Activated T-cell treated with anti-CD3 and anti-CD28 coated beads for 48 hours (primary cell): ENCODE measurements at regions not wholly inside any gene's neighbourhood (a gene's known extent, or its start where the extent isn't known, plus 50 kb on each side); places are given as distances from the start of the nearest gene placed in this dataset.

Experiments used
- DNase-seq: peaks from one replicate; pipeline ENCODE4 v3.0.0-alpha.2; 2020; ENCODE audit warnings: low read depth

DNA sequence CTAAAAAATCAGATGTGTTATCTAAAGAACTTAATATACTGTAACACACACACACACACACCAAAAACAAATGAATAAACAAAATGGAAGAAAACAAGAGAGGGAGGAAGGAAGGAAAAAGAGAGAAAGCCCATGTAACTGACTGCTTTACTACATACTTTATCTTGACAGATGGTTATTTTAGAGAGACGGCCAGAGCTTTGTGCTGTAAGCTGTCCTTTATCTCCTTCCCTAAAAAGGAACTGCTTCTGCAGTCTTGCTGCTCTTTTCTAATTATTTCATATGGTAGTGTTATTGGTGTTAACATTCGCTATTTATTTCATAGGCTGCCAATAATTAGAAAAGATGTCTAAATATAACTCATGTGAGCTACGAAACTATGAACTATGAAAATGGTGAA, 1384.6 kb downstream of the MRPL39 start:
- DNase-seq = no peak

GRCh38 chr21:24220446-24220845, 1386.8 kb downstream of the MRPL39 start:
- DNase-seq = no peak

DNA sequence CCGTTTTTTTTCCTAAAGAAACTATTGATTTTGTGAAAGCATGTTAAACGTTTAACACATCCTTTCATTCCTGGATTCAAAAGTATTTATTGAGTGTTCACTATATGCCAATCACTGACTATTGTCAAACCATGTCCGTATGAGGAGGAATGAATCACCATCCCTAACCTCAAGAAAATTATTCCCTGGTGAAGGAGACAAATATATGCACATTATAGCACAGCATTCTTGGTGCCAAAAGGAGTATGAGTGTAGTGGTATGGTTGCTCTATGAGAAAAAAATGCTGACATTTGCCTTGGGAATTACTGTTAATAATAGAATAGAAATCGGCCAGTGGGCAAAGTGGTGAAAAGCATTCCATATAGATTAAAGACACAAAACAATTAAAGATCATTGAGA, 1390.1 kb downstream of the MRPL39 start:
- no peak for DNase-seq

- DNase-seq = no peak
Observed at GRCh38 chr21:24210130-24210529, 1397.2 kb downstream of the MRPL39 start.

GRCh38 chr21:24208562-24209260, 1398.6 kb downstream of the MRPL39 start:
- no peak for DNase-seq

GRCh38 chr21:24205319-24205718, 1402.0 kb downstream of the MRPL39 start:
- no peak for DNase-seq

- no peak for DNase-seq
Observed at GRCh38 chr21:24204641-24205040, 1402.6 kb downstream of the MRPL39 start.

- no peak for DNase-seq
Observed at GRCh38 chr21:24200052-24200451, 1407.2 kb downstream of the MRPL39 start.

- DNase-seq = no peak
Observed at GRCh38 chr21:24197923-24198322, 1409.4 kb downstream of the MRPL39 start.

DNA sequence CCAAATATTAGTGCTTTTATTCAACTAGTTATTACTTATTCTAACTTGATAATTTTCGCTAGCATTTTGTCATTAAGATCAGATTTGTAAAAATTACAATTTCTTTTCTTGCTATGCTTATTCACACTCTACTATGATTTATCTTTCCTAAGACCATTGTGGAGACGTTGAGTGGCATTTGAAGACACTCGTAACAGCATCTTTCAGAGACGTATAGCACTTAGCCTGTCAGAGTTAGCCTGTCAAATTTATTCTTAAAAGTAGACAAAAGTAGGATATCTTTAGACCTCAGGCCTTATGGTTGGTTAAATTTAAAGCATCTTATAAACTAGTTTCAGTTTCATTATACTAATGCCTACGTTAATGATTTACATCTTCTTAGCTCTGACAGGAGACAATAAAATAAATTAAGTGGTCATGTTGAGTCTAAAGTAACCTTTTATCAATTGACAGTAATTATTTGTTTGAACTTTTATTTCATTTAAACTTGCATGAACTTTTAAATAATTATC, 1410.1 kb downstream of the MRPL39 start:
- DNase-seq = no peak

- DNase-seq = no peak
Observed at GRCh38 chr21:24188506-24188905, 1418.8 kb downstream of the MRPL39 start.

DNA sequence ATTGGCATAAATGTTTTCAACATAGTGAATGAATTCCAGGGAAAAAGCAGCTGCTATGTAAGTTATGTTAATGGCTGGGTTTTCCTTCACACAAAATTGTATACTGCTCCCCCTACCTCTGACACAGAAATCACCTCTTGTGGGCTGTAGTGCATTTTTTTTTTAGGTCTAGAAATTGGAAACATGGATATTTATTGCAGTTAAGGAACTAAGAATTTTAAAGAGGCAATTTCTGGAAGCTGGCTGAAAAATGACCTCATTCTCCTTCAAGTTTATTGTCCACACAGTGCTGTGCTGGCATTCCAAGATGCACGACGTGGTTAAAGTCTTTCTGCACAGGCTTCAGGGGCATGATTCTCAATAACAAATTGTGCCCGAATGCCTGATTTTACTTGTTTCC, 1424.2 kb downstream of the MRPL39 start:
- no peak for DNase-seq

GRCh38 chr21:24179110-24179509, 1428.2 kb downstream of the MRPL39 start:
- DNase-seq = no peak

DNA sequence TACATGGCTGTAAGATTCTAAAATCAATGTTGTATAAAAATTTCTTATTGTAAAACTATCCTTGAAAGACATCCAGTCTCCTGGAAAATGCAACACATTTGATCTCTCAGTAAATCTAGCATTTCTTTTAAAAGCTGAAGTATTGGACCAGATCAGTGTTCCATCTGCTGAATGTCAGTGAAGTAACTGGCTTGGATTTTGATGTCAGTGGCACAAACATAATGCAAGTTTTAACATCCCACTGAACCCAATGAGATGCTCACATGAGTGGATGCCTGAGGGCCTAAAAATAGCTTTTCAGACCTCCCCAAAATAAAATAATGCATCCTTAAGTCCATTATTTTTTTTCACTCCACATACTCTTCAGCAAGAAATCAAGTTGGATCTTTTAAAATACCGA, 1432.2 kb downstream of the MRPL39 start:
- no peak for DNase-seq

DNA sequence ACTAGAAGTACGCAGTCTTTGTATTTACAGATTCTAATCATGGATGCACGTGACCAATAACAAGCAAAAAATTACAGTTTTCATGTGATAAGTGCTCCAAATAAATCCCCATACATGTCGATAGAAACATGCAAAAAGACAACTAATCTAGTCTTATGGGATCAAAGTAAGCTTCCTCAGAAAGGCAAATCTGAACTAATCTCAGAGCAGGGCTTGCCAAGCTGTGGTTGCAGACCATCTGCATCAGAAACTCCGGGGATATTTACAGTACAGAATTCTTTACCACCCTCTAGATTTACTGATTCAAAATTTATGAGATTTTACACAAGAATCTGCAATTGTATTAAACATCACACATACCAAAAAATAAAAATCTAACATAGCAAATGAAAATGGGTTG, 1435.5 kb downstream of the MRPL39 start:
- no peak for DNase-seq

GRCh38 chr21:24163539-24163938, 1443.7 kb downstream of the MRPL39 start:
- DNase-seq = no peak

DNA sequence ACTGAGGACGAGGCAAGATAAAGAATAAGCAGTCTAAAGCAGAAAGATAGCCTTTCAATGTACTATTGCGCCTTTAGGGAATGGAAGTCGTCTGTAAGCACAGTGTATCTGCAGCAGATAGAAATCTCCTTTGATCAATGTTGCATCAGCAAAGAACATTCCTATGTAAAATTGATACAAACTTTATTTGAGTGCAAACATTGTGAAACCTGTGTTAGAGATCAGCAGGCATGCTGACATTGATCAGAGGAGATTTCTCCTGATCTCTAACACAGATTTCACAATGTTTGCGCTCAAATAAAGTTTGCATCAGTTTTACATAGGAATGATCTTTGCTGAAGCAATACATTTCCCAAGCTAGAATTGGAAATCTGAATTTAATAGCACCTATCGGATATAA, 1446.8 kb downstream of the MRPL39 start:
- no peak for DNase-seq

- no peak for DNase-seq
Observed at GRCh38 chr21:24153137-24153536, 1454.1 kb downstream of the MRPL39 start.

DNA sequence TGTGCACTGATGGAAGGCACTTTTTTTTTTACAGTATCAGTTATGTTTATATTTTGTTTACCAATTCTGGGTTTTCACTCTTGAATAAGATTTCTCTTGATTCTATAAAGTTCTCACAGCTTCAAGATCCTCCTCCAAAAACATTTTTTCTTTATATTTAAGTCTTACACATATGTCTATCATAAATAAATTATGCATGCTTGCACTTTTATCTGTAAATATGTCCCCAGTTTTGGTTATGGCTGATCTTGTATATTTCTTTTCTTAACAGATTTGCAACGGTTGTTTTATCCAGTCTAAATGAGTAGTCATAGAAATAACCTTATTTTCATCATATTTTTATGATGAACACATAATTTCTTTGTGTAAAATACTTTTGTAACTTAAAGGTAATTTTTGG, 1456.5 kb downstream of the MRPL39 start:
- no peak for DNase-seq

DNA sequence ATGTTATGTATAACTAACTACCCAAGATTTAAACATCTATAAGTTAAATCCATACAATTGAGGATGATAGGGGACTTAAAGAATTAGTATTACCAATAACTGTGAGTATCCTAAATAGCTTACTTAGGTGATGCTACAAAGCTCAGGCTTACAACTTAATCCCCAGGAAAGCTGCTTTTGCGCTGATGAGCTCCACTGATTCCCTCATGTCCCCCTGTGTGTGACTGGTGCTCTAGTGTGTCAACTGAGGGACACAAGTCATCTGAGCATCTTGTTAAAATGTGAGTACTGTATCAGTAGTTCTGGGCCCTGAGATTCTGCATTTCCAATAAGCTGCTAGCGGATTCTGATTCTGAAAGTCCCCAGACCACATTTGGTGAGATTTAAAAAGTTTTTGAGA, 1458.8 kb downstream of the MRPL39 start:
- no peak for DNase-seq

DNA sequence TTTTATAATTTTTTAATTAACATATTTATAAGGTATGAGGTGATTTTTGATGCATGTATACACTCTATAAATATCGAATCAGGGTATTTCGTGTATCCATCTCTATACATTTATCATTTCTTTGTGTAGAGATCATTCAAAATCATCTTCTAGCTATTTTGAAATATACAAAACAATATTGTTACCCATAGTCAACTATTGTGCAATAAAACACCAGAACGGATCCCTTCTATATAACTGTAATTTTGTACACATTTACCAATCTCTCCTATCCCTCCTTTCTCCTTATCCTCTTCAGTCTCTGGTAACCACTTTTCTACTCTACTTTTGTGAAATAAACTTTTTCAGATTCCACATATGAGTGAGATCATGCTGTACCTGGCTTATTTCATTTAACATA, 1459.6 kb downstream of the MRPL39 start:
- no peak for DNase-seq

GRCh38 chr21:24131056-24131455, 1476.2 kb downstream of the MRPL39 start:
- no peak for DNase-seq

DNA sequence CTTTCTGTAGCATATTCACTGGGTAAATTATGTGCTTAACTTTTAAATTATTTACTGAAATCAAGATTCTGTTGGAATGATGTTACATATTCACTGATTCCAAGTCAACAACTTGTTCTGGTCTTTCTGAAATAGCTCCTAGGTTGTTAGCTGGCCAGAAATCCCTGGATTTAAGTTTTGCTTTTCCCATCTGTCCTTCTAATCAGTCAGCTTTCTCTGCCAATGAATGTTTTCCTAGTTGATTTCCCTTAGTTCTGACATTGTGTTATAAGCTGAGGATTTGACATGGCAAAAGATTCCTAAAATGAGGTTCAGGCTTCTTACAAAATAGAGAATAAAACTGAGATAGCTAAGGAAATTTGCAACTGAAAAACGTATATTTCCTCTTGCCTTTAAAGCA, 1479.6 kb downstream of the MRPL39 start:
- no peak for DNase-seq

DNA sequence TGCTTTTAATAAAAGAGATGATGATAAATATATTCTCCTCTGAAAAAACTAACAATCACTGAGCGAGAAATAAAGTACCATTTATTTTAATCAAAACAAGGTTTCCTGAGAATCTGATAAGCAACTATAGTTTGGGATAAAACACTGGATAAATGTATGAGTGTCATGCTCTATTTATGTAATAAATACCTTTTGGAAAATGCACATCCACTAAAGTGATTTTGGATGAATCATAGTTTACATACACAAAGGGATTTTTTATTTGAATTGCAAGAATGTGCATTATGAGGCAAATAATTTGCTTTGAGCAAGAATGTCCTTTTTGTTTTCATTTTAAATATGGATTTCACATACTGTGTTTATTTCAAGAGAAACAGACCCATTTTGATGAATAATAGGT, 1483.5 kb downstream of the MRPL39 start:
- no peak for DNase-seq
